Panc1 (cell line): ENCODE measurements at regions not wholly inside any gene's neighbourhood (a gene's known extent, or its start where the extent isn't known, plus 50 kb on each side); places are given as distances from the start of the nearest gene placed in this dataset.

Experiments
- ATAC-seq: fragments of 200-7000 bp; cut with Tn5 transposase; 2 replicates; pipeline ENCODE4 v1.9.1; 2020; ENCODE audit warnings: mild to moderate bottlenecking, moderate library complexity
- BruUV-seq: library from RNA; stranded (reverse); fragments of 400-500 nt; replicated peaks from 2 replicates; lab custom pipeline; 2021; lab: Mats Ljungman, UMichigan
- CTCF ChIA-PET: fragments of 300-600 bp; sonication (Branson Sonifier 250); formaldehyde crosslinking; loops from one replicate; lab custom pipeline; 2022; ENCODE audit warnings: antibody characterized with exemption; lab: Charles Lee
- POLR2A ChIA-PET: fragments of 300-600 bp; sonication (Branson Sonifier 250); formaldehyde crosslinking; loops from one replicate; lab custom pipeline; 2022; ENCODE audit warnings: antibody characterized with exemption; lab: Charles Lee
- DNase-seq: peaks from one replicate; pipeline ENCODE4 v3.0.0-alpha.2; 2010; ENCODE audit warnings: low read depth, low spot score
- H3K27ac ChIP-seq: 2 replicates; pipeline ENCODE4 v1.5.1; 2011; ENCODE audit warnings: mild to moderate bottlenecking, low read length, inconsistent platforms
- H3K27me3 ChIP-seq: fragments of 200-500 bp; sonication (Bioruptor generic); 2 replicates; pipeline ENCODE4 v1.6.0; 2014; ENCODE audit warnings: low read length, inconsistent platforms; ENCODE audit not compliant: control insufficient read depth, insufficient read depth
- H3K36me3 ChIP-seq: fragments of 200-500 bp; sonication (Bioruptor generic); 2 replicates; pipeline ENCODE4 v1.5.1; 2014; ENCODE audit warnings: inconsistent platforms, mild to moderate bottlenecking, low read length, moderate library complexity; ENCODE audit not compliant: control insufficient read depth, insufficient read depth
- H3K4me1 ChIP-seq: 2 replicates; pipeline ENCODE4 v1.5.1; 2011; ENCODE audit warnings: inconsistent platforms, mild to moderate bottlenecking, low read length, moderate library complexity; ENCODE audit not compliant: control insufficient read depth, insufficient read depth
- H3K4me3 ChIP-seq, 2 experiments: 2 replicates each; pipeline ENCODE4 v1.5.1; 2011 to 2012; ENCODE audit warnings: low read depth in 2 of 2, low read length in 2 of 2, mild to moderate bottlenecking in 2 of 2, inconsistent platforms in 1 of 2, moderate library complexity in 1 of 2
- H3K9me3 ChIP-seq: fragments of 200-500 bp; sonication (Bioruptor generic); 2 replicates; pipeline ENCODE4 v1.5.1; 2014; ENCODE audit warnings: low read depth, mild to moderate bottlenecking, inconsistent platforms, low read length, moderate library complexity; ENCODE audit not compliant: control insufficient read depth, insufficient read depth
- POLR2AphosphoS5 ChIP-seq: IDR thresholded peaks from 2 replicates; pipeline ENCODE4 v1.6.1; 2012; ENCODE audit warnings: mild to moderate bottlenecking, low read depth, low read length, moderate library complexity
- SIN3A ChIP-seq: IDR thresholded peaks from 2 replicates; pipeline ENCODE4 v1.6.1; 2012; ENCODE audit warnings: low read depth, mild to moderate bottlenecking, low read length, moderate library complexity, borderline replicate concordance; ENCODE audit not compliant: insufficient read depth
- TCF7L2 ChIP-seq: IDR thresholded peaks from 2 replicates; pipeline ENCODE4 v1.6.1; 2011; ENCODE audit warnings: mild to moderate bottlenecking, low read depth, low read length, inconsistent platforms
- in situ Hi-C: cut with HindIII; loops from 2 replicates; pipeline ENCODE4 v1.10.0; 2016; ENCODE audit warnings: low sequenced_read_pairs, low pct_unique_long_range_greater_than_20kb
- intact Hi-C: fragments of 100-400 bp; cut with micrococcal nuclease; formaldehyde crosslinking; loops from one replicate; pipeline ENCODE4 v1.10.0; 2022; ENCODE audit not compliant: unreplicated experiment
- TF ChIP-seq, protein P1 (sequence below), 2 experiments: IDR thresholded peaks; 2 replicates each; pipeline ENCODE4 v1.6.1; 2011 to 2012; ENCODE audit warnings: low read depth in 2 of 2, control low read depth in 1 of 2, low read length in 1 of 2, mild to moderate bottlenecking in 1 of 2, moderate library complexity in 1 of 2; ENCODE audit not compliant: insufficient read depth in 1 of 2
- TF ChIP-seq, protein P2 (sequence below): fragments of 450-650 bp; IDR thresholded peaks from 2 replicates; pipeline ENCODE4 v1.5.1; 2017; ENCODE audit warnings: mild to moderate bottlenecking

DNA sequence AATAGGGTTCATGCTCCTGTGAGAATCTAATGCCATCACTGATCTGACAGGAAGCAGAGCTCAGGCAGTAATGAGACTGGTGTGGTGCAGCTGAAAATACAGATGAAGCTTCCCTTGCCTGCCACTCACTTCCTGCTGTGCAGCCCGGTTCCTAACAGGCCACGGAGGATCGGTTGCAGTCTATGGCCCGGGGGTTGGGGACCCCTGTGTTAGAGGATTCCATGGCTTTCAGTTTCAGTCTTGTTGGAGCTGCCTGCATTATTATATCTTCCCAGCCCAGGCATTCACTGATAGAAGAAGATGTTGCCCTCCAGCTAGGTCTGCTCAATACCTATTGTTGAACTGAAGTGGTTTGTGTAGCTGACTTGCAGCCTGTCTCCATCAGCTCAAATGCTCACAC lies 1298.8 kb downstream of the TYW1 start:
- intact Hi-C loops (no loop called here), in situ Hi-C loops (no loop called here)
- ChIA-PET CTCF (no interaction called here), POLR2A (no interaction called here)
- TF ChIP-seq POLR2AphosphoS5, result no peak
- TF ChIP-seq, protein P1, sequence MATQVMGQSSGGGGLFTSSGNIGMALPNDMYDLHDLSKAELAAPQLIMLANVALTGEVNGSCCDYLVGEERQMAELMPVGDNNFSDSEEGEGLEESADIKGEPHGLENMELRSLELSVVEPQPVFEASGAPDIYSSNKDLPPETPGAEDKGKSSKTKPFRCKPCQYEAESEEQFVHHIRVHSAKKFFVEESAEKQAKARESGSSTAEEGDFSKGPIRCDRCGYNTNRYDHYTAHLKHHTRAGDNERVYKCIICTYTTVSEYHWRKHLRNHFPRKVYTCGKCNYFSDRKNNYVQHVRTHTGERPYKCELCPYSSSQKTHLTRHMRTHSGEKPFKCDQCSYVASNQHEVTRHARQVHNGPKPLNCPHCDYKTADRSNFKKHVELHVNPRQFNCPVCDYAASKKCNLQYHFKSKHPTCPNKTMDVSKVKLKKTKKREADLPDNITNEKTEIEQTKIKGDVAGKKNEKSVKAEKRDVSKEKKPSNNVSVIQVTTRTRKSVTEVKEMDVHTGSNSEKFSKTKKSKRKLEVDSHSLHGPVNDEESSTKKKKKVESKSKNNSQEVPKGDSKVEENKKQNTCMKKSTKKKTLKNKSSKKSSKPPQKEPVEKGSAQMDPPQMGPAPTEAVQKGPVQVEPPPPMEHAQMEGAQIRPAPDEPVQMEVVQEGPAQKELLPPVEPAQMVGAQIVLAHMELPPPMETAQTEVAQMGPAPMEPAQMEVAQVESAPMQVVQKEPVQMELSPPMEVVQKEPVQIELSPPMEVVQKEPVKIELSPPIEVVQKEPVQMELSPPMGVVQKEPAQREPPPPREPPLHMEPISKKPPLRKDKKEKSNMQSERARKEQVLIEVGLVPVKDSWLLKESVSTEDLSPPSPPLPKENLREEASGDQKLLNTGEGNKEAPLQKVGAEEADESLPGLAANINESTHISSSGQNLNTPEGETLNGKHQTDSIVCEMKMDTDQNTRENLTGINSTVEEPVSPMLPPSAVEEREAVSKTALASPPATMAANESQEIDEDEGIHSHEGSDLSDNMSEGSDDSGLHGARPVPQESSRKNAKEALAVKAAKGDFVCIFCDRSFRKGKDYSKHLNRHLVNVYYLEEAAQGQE (IDR thresholded peaks at IDR 0.05; ENCODE audit: insufficient read depth in 1 of 2, low read depth in 2 of 2, low read length in 1 of 2), result no peak
- TF ChIP-seq SIN3A, result no peak
- TF ChIP-seq, protein P2, sequence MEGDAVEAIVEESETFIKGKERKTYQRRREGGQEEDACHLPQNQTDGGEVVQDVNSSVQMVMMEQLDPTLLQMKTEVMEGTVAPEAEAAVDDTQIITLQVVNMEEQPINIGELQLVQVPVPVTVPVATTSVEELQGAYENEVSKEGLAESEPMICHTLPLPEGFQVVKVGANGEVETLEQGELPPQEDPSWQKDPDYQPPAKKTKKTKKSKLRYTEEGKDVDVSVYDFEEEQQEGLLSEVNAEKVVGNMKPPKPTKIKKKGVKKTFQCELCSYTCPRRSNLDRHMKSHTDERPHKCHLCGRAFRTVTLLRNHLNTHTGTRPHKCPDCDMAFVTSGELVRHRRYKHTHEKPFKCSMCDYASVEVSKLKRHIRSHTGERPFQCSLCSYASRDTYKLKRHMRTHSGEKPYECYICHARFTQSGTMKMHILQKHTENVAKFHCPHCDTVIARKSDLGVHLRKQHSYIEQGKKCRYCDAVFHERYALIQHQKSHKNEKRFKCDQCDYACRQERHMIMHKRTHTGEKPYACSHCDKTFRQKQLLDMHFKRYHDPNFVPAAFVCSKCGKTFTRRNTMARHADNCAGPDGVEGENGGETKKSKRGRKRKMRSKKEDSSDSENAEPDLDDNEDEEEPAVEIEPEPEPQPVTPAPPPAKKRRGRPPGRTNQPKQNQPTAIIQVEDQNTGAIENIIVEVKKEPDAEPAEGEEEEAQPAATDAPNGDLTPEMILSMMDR, result no peak
- TF ChIP-seq TCF7L2, result no peak
- no peak for DNase-seq
- ATAC-seq, result no peak
- H3K27me3 ChIP-seq, result no peaks in the 10 kb centered on the region
- no peaks in the 10 kb centered on the region for H3K4me1 ChIP-seq
- no peak overlapping the region for H3K27ac ChIP-seq
- no peaks in the 10 kb centered on the region for H3K9me3 ChIP-seq
- no TSS peak for BruUV-seq
- H3K36me3 ChIP-seq, result no peaks in the 10 kb centered on the region
- H3K4me3 ChIP-seq, result no peak overlapping the region

DNA sequence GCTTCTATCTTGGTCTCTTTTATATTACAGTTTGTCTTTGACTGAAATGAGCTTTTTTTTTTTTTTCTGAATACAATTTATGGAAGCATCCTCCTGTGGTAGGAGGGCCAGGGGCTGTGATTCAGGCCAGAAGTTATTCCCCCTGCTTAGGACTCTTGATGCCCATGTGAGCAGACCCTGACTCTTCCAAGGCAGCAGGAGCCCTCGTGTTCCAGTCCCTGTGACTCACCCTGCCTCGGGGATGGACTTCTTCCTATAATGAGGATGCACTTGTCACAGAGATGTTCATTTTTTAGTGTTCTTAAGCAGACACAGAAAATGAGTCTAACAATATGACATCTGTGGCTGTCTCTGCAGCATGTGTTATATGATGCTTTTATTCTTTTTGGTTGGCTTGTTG lies 1293.7 kb upstream of the AUTS2 start:
- POLR2A ChIA-PET, result interaction anchor here (0.7 kb wide), 1 partner anchor 61 kb away, joined by 3 read pairs; no protein-coding TSS in a partner anchor
- H3K9me3 ChIP-seq, result no peaks in the 10 kb centered on the region
- H3K27ac ChIP-seq, result no peak overlapping the region
- no peak for DNase-seq
- in situ Hi-C loops (no loop called here), intact Hi-C loops (no loop called here)
- ATAC-seq, result no peak
- no peaks in the 10 kb centered on the region for H3K27me3 ChIP-seq
- TF ChIP-seq TCF7L2, result no peak
- no peak overlapping the region for H3K4me3 ChIP-seq
- no peaks in the 10 kb centered on the region for H3K4me1 ChIP-seq
- CTCF ChIA-PET, result no interaction called here
- H3K36me3 ChIP-seq, result no peaks in the 10 kb centered on the region
- no TSS peak for BruUV-seq

DNA sequence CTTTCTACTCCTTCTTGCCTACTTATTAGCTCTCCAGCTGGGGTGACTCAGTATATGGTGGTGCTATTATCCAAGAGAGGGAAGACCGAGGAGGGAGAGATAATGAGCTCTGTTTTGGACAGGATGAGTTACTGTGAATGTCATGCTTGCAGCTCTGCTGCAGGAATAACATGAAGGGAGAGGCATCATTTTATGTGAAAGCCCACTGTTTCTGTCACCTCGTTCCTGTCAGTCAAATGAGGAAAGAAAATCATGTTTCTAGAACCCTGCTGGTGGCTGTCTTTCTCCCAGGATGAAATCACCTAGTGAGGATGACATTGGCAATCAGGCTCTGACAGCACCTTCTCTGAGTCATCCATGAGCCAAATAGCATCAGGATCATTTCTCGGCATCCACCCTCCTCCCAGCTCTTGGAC lies 1291.6 kb upstream of the AUTS2 start:
- ChIA-PET POLR2A (no interaction called here), CTCF (no interaction called here)
- ATAC-seq, result no peak
- Histone ChIP-seq H3K27me3 (no peaks in the 10 kb centered on the region), H3K36me3 (no peaks in the 10 kb centered on the region), H3K9me3 (no peaks in the 10 kb centered on the region), H3K4me1 (no peaks in the 10 kb centered on the region), H3K27ac (no peak overlapping the region), H3K4me3 (no peak overlapping the region)
- DNase-seq, result no peak
- BruUV-seq, result no TSS peak
- in situ Hi-C loops, result no loop called here
- TF ChIP-seq SIN3A, result no peak
- intact Hi-C loops, result no loop called here
